Hepatocyte (in vitro differentiated cells): ENCODE measurements at regions not wholly inside any gene's neighbourhood (a gene's known extent, or its start where the extent isn't known, plus 50 kb on each side); places are given as distances from the start of the nearest gene placed in this dataset.

Source experiments
- DNase-seq: peaks from one replicate; pipeline ENCODE4 v3.0.0-alpha.2; 2016; ENCODE audit warnings: low spot score
- H2AFZ ChIP-seq: fragments of 200-600 bp; sonication (generic); 2 replicates; pipeline ENCODE4 v1.6.0; 2016; ENCODE audit warnings: antibody characterized with exemption, mild to moderate bottlenecking
- H3K27ac ChIP-seq: fragments of 200-600 bp; sonication (generic); 2 replicates; pipeline ENCODE4 v1.5.1; 2016; ENCODE audit warnings: mild to moderate bottlenecking
- H3K27me3 ChIP-seq: fragments of 200-600 bp; sonication (generic); 2 replicates; pipeline ENCODE4 v1.6.1; 2016
- H3K36me3 ChIP-seq: fragments of 200-600 bp; sonication (generic); replicated peaks from 2 replicates; pipeline ENCODE4 v1.5.1; 2016; ENCODE audit warnings: low read depth; ENCODE audit not compliant: insufficient read depth
- H3K4me1 ChIP-seq: fragments of 200-600 bp; sonication (generic); 2 replicates; pipeline ENCODE4 v1.5.1; 2016; ENCODE audit warnings: mild to moderate bottlenecking, moderate library complexity; ENCODE audit not compliant: insufficient read depth
- H3K4me2 ChIP-seq: fragments of 200-600 bp; sonication (generic); 2 replicates; pipeline ENCODE4 v1.6.0; 2016
- H3K4me3 ChIP-seq: fragments of 200-600 bp; sonication (generic); 2 replicates; pipeline ENCODE4 v1.5.1; 2016; ENCODE audit warnings: mild to moderate bottlenecking
- H3K79me2 ChIP-seq: fragments of 200-600 bp; sonication (generic); 2 replicates; pipeline ENCODE4 v1.6.0; 2017; ENCODE audit warnings: mild to moderate bottlenecking
- H3K9me2 ChIP-seq: fragments of 200-600 bp; sonication (generic); replicated peaks from 2 replicates; pipeline ENCODE4 v1.6.0; 2017; ENCODE audit warnings: mild to moderate bottlenecking; ENCODE audit not compliant: insufficient read depth
- H3K9me3 ChIP-seq: fragments of 200-600 bp; sonication (generic); 2 replicates; pipeline ENCODE4 v1.5.1; 2016; ENCODE audit warnings: low read depth, mild to moderate bottlenecking
- H4K20me1 ChIP-seq: fragments of 200-600 bp; sonication (generic); 2 replicates; pipeline ENCODE4 v1.6.0; 2016; ENCODE audit warnings: mild to moderate bottlenecking; ENCODE audit not compliant: insufficient read depth, poor library complexity, severe bottlenecking
- EZH2 ChIP-seq: fragments of 200-600 bp; sonication (generic); IDR thresholded peaks from 2 replicates; pipeline ENCODE4 v1.6.1; 2016; ENCODE audit warnings: antibody characterized with exemption, mild to moderate bottlenecking, borderline replicate concordance
- EZH2phosphoT487 ChIP-seq: fragments of 200-600 bp; sonication (generic); IDR thresholded peaks from one replicate; pipeline ENCODE4 v1.6.1; 2018; ENCODE audit warnings: antibody characterized with exemption, mild to moderate bottlenecking, low read depth, moderate library complexity; ENCODE audit not compliant: unreplicated experiment, severe bottlenecking
- WGBS: methylation state at CpG from one replicate; pipeline ENCODE4 v1.1.6; 2016; ENCODE audit warnings: low lambda C conversion rate; ENCODE audit errors: missing lambda C conversion rate; 5-methylcytosine and 5-hydroxymethylcytosine counted together
- TF ChIP-seq, protein P1 (sequence below): fragments of 200-600 bp; sonication (generic); IDR thresholded peaks from 2 replicates; pipeline ENCODE4 v1.5.1; 2016; ENCODE audit warnings: antibody characterized with exemption, mild to moderate bottlenecking; ENCODE audit not compliant: poor library complexity

DNA sequence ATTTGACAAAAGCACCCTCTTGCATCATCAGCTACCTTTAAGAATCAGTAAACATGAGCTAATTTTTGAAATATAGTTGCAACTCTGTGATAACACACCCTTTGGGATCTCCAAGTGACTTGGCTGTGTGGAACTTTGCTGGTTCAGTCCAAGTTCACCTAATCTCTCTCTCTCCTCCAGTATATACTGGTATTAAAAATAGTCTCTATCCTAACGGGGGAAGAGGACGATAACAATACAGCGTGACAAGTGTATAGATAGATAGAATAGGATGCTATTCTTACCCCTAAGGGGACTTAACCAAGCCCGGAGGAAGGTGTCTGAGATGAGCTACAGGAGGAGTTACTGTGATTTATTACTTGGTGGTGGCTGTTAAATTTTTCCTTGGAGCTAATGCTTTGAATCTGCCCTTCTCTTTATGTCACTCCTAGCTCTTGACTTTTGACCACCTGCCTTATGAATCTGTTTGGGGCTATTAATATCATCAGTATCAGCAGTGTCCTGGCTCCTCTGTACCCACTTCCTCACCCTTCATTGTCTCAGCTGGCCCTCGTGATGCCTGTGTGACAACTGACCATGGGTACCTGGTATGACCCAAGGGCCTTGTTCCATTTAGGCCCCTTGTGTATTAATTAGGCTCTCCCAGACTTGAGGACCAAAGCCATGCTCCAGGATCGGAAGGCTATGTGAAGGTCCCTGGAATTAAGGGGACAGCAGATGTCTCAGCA lies 223.9 kb downstream of the SREK1 start:
- no peak overlapping the region for H3K4me2 ChIP-seq
- H3K9me2 ChIP-seq: no peaks in the 10 kb centered on the region
- no peak overlapping the region for H3K4me3 ChIP-seq
- H3K27ac ChIP-seq: no peak overlapping the region
- H3K79me2 ChIP-seq: no peaks in the 10 kb centered on the region
- H3K36me3 ChIP-seq: no peaks in the 10 kb centered on the region
- H2AFZ ChIP-seq: no peak overlapping the region
- no peaks in the 10 kb centered on the region for H3K4me1 ChIP-seq
- no peaks in the 10 kb centered on the region for H3K9me3 ChIP-seq
- H3K27me3 ChIP-seq: peaks cover under 1% of the 10 kb centered on the region
- H4K20me1 ChIP-seq: no peaks in the 10 kb centered on the region
- WGBS: 86% methylated on average over 6 of the region's 6 CpGs
- DNase-seq: no peak
- TF ChIP-seq EZH2phosphoT487 (no peak), EZH2 (no peak)
- TF ChIP-seq, protein P1, sequence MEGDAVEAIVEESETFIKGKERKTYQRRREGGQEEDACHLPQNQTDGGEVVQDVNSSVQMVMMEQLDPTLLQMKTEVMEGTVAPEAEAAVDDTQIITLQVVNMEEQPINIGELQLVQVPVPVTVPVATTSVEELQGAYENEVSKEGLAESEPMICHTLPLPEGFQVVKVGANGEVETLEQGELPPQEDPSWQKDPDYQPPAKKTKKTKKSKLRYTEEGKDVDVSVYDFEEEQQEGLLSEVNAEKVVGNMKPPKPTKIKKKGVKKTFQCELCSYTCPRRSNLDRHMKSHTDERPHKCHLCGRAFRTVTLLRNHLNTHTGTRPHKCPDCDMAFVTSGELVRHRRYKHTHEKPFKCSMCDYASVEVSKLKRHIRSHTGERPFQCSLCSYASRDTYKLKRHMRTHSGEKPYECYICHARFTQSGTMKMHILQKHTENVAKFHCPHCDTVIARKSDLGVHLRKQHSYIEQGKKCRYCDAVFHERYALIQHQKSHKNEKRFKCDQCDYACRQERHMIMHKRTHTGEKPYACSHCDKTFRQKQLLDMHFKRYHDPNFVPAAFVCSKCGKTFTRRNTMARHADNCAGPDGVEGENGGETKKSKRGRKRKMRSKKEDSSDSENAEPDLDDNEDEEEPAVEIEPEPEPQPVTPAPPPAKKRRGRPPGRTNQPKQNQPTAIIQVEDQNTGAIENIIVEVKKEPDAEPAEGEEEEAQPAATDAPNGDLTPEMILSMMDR: no peak

DNA sequence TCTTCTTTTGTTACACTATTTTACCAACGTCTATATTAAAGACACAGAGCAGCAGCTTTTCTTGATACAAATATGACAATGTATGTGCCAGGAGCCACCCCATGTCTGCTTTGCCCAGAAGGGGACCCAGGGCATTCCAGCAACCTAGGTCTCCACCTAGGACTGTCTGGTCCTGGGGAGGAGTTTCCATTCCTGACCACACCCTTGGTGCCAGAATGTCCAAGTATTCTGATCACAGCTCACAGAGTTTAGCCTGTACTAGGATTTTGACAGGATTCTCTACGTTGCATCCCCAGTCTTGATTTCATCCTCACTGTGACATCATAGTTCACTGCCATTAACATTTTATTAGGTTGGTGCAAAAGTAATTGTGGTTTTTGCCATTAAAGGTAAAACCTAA lies 224.7 kb downstream of the SREK1 start:
- H3K9me3 ChIP-seq: no peaks in the 10 kb centered on the region
- no peaks in the 10 kb centered on the region for H3K79me2 ChIP-seq
- H3K27me3 ChIP-seq: no peaks in the 10 kb centered on the region
- H3K9me2 ChIP-seq: no peaks in the 10 kb centered on the region
- no peaks in the 10 kb centered on the region for H4K20me1 ChIP-seq
- H3K4me2 ChIP-seq: no peak overlapping the region
- no peak for DNase-seq
- no peaks in the 10 kb centered on the region for H3K4me1 ChIP-seq
- 74% methylated on average over 2 of the region's 2 CpGs for WGBS
- no peak overlapping the region for H3K27ac ChIP-seq
- H2AFZ ChIP-seq: no peak overlapping the region
- H3K36me3 ChIP-seq: no peaks in the 10 kb centered on the region
- TF ChIP-seq, protein P1: no peak
- TF ChIP-seq EZH2phosphoT487 (no peak), EZH2 (no peak)
- H3K4me3 ChIP-seq: no peak overlapping the region

DNA sequence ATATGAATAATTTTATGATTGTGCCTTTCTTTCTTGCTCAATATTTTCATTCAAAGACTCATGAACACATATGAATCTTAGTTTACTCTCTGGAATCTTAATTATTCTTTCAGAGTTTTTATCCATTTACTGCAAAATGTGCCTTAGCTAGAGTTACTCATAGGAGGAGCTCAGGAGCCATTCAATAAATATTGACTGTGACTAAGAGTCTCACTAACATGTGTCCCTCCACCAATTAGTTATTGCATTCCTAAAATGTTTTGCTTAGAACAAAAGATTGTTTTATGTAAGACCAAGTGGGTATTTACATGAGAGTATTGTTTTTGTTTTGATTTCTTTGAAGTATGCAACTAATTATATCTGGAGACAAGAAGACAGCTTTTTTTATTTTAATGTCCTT lies 218.4 kb upstream of the MAST4 start:
- Histone ChIP-seq H3K27me3 (no peaks in the 10 kb centered on the region), H3K4me2 (no peak overlapping the region), H3K79me2 (no peaks in the 10 kb centered on the region), H4K20me1 (no peaks in the 10 kb centered on the region), H3K4me1 (no peaks in the 10 kb centered on the region), H3K27ac (no peak overlapping the region), H2AFZ (no peak overlapping the region), H3K9me3 (no peaks in the 10 kb centered on the region), H3K4me3 (no peak overlapping the region), H3K9me2 (no peaks in the 10 kb centered on the region), H3K36me3 (no peaks in the 10 kb centered on the region)
- no peak for DNase-seq
- TF ChIP-seq, protein P1: no peak
- no peak for TF ChIP-seq EZH2
- no peak for TF ChIP-seq EZH2phosphoT487

DNA sequence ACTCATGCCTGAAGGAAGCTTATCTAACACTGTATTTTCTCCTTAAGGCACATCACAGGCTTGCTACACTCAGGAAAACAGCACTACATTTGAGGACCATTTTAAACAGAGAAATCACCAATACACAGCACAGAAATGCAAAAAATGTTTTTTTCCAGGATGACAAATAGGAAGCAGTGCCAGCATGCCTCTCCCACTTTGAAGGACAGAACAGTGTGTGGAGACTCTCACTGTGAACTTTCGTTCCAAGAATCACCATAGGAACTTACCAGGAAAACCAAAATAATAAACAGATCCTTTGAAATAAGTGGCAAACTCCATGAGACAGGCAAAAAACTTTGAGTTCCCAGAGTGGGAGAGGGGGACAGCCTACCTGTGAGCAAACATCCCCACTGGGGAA lies 217.8 kb upstream of the MAST4 start:
- TF ChIP-seq EZH2phosphoT487 (no peak), EZH2 (no peak)
- TF ChIP-seq, protein P1: no peak
- 96% methylated on average over 1 of the region's 1 CpG for WGBS
- no peaks in the 10 kb centered on the region for H3K36me3 ChIP-seq

More for the DNA sequence above, 217.8 kb upstream of the MAST4 start:
- Histone ChIP-seq H3K27me3 (no peaks in the 10 kb centered on the region), H3K4me1 (no peaks in the 10 kb centered on the region), H3K4me3 (no peak overlapping the region), H3K79me2 (no peaks in the 10 kb centered on the region), H3K9me2 (no peaks in the 10 kb centered on the region), H4K20me1 (no peaks in the 10 kb centered on the region), H3K9me3 (no peaks in the 10 kb centered on the region), H3K27ac (no peak overlapping the region), H2AFZ (no peak overlapping the region), H3K4me2 (no peak overlapping the region)
- DNase-seq: no peak
